K562 (cell line): ENCODE measurements at regions not wholly inside any gene's neighbourhood (a gene's known extent, or its start where the extent isn't known, plus 50 kb on each side); places are given as distances from the start of the nearest gene placed in this dataset.

Experiments
- ATAC-seq: fragments of 200-7000 bp; cut with Tn5 transposase; 3 replicates; pipeline ENCODE4 v1.9.1; 2020; ENCODE audit warnings: moderate library complexity
- BruUV-seq: library from RNA; stranded (reverse); fragments of 400-500 nt; replicated peaks from 2 replicates; lab custom pipeline; 2021; lab: Mats Ljungman, UMichigan
- CTCF ChIA-PET: fragments of 300-600 bp; formaldehyde crosslinking; extraction: SDS; loops from one replicate; lab custom pipeline; 2021; ENCODE audit warnings: low intra/inter-chr PET ratio; lab: Yijun Ruan, JAX
- POLR2A ChIA-PET: fragments of 300-600, 350-650 bp; sonication (Branson Sonifier 250); formaldehyde crosslinking; extraction: SDS; loops from one replicate; lab custom pipeline; 2021; ENCODE audit warnings: antibody characterized with exemption, inconsistent platforms; lab: Yijun Ruan, JAX
- DNase-seq, 4 experiments: peaks; one replicate each; pipeline versions ENCODE4 v3.0.0 to v3.0.0-alpha.2; 2011 to 2018; ENCODE audit warnings: low spot score in 3 of 4, mixed read lengths in 3 of 4; ENCODE audit errors: extremely low read depth in 1 of 4
- FAIRE-seq: peaks from 2 replicates; lab custom pipeline; 2011; peaks lifted over from hg19 to GRCh38; lab: Jason Lieb, UNC
- H2AFZ ChIP-seq: 2 replicates; pipeline ENCODE4 v1.6.0; 2011; ENCODE audit warnings: low read depth, low read length, control low read depth, inconsistent platforms
- H3K27ac ChIP-seq: fragments of 200-600 bp; 3 replicates; pipeline ENCODE4 v1.8.0; 2011; ENCODE audit warnings: low read depth, mild to moderate bottlenecking, control low read depth, inconsistent platforms, low read length, moderate library complexity, mixed read lengths; ENCODE audit errors: extremely low read depth
- H3K27me3 ChIP-seq, 2 experiments: fragments of 300-600 bp in 1 of 2; 2 replicates in 1 of 2; 3 replicates in 1 of 2; pipeline versions ENCODE4 v1.6.0 to v1.8.0; 2011; ENCODE audit warnings: inconsistent platforms in 2 of 2, low read length in 2 of 2, mild to moderate bottlenecking in 1 of 2, mixed read lengths in 1 of 2, moderate library complexity in 1 of 2; ENCODE audit not compliant: control insufficient read depth in 2 of 2, insufficient read depth in 2 of 2
- H3K36me3 ChIP-seq: fragments of 300-600 bp; 3 replicates; pipeline ENCODE4 v1.8.0; 2011; ENCODE audit warnings: mild to moderate bottlenecking, low read length, inconsistent platforms; ENCODE audit not compliant: control insufficient read depth, insufficient read depth
- H3K4me1 ChIP-seq, 2 experiments: fragments of 200-600 bp in 1 of 2; replicated peaks in 1 of 2; 2 replicates in 1 of 2; 3 replicates in 1 of 2; pipeline versions ENCODE4 v1.5.1 to v1.8.0; 2011; ENCODE audit warnings: inconsistent platforms in 2 of 2, low read length in 2 of 2, mild to moderate bottlenecking in 1 of 2, mixed read lengths in 1 of 2, moderate library complexity in 1 of 2; ENCODE audit not compliant: control insufficient read depth in 2 of 2, insufficient read depth in 2 of 2
- H3K4me2 ChIP-seq: 2 replicates; pipeline ENCODE4 v1.6.1; 2011; ENCODE audit warnings: low read length, control low read depth, inconsistent platforms, mixed read lengths; ENCODE audit not compliant: insufficient read depth
- H3K4me3 ChIP-seq: fragments of 200-600 bp; sonication (generic), shearing (Covaris generic); 2 replicates; pipeline ENCODE4 v1.5.1; 2016; ENCODE audit warnings: control low read depth, inconsistent platforms
- H3K79me2 ChIP-seq: fragments of 200-600 bp; 3 replicates; pipeline ENCODE4 v1.8.0; 2011; ENCODE audit warnings: low read length, inconsistent platforms; ENCODE audit not compliant: control insufficient read depth, insufficient read depth
- H3K9ac ChIP-seq, 2 experiments: 2 replicates each; pipeline versions ENCODE4 v1.6.0 to v1.6.1; 2011; ENCODE audit warnings: low read depth in 2 of 2, low read length in 2 of 2, control low read depth in 1 of 2, inconsistent platforms in 1 of 2, mild to moderate bottlenecking in 1 of 2, mixed read lengths in 1 of 2; ENCODE audit not compliant: insufficient read depth in 1 of 2
- H3K9me1 ChIP-seq: one replicate; pipeline ENCODE4 v1.6.0; 2011; ENCODE audit warnings: inconsistent platforms, mild to moderate bottlenecking, low read length, moderate library complexity; ENCODE audit not compliant: control insufficient read depth, insufficient read depth
- H3K9me3 ChIP-seq: replicated peaks from 2 replicates; pipeline ENCODE4 v1.5.1; 2011; ENCODE audit warnings: low read depth, low read length, inconsistent platforms; ENCODE audit not compliant: control insufficient read depth, insufficient read depth
- H4K20me1 ChIP-seq: replicated peaks from 2 replicates; pipeline ENCODE4 v1.6.1; 2011; ENCODE audit warnings: low read length, inconsistent platforms, mixed read lengths; ENCODE audit not compliant: control insufficient read depth, insufficient read depth
- CTBP1 ChIP-seq: fragments of 450-650 bp; IDR thresholded peaks from 2 replicates; pipeline ENCODE4 v1.6.1; 2016; ENCODE audit warnings: borderline replicate concordance
- DNMT1 ChIP-seq: fragments of 450-650 bp; IDR thresholded peaks from 2 replicates; pipeline ENCODE4 v1.6.1; 2016; ENCODE audit warnings: antibody characterized with exemption, mild to moderate bottlenecking
- MTF1 ChIP-seq: fragments of 250-450 bp; sonication (Bioruptor Pico); IDR thresholded peaks from 2 replicates; pipeline ENCODE4 v1.9.0; 2021; ENCODE audit warnings: moderate library complexity, mild to moderate bottlenecking, inconsistent platforms, borderline replicate concordance
- SIN3B ChIP-seq: fragments of 450-650 bp; IDR thresholded peaks from 2 replicates; pipeline ENCODE4 v1.6.1; 2017; ENCODE audit warnings: low read depth, mild to moderate bottlenecking, moderate library complexity
- SLC30A9 ChIP-seq: fragments of 250-450 bp; sonication (Bioruptor Pico); IDR thresholded peaks from 2 replicates; pipeline ENCODE4 v1.8.0; 2022; ENCODE audit warnings: mild to moderate bottlenecking, moderate library complexity
- ZNF263 ChIP-seq: sonication (generic); formaldehyde crosslinking; IDR thresholded peaks from 2 replicates; pipeline ENCODE4 v1.8.0; 2022; ENCODE audit warnings: mild to moderate bottlenecking, missing genetic modification reagents, borderline replicate concordance
- ZNF347 ChIP-seq: fragments of 450-650 bp; formaldehyde crosslinking; IDR thresholded peaks from 2 replicates; pipeline ENCODE4 v1.4.0; 2020; ENCODE audit warnings: low read depth, mild to moderate bottlenecking, moderate library complexity
- ZNF764 ChIP-seq: fragments of 250-450 bp; sonication (Bioruptor Pico); IDR thresholded peaks from 2 replicates; pipeline ENCODE4 v1.4.0; 2020; ENCODE audit warnings: low read depth, mild to moderate bottlenecking, moderate library complexity
- WGBS: fragments of 100-300 bp; shearing (Covaris generic); methylation state at CpG from one replicate; pipeline ENCODE4 v1.1.6; 2016; ENCODE audit warnings: low coverage, mixed read lengths; ENCODE audit not compliant: insufficient coverage; ENCODE audit errors: missing lambda C conversion rate; 5-methylcytosine and 5-hydroxymethylcytosine counted together
- in situ Hi-C: fragments of 300-500 bp; cut with MboI; formaldehyde crosslinking; loops from 4 replicates; pipeline ENCODE4 v1.15.0; 2018; ENCODE audit warnings: inconsistent platforms, mixed read lengths
- intact Hi-C: fragments of 100-400 bp; cut with micrococcal nuclease; formaldehyde crosslinking; loops from 2 replicates; pipeline ENCODE4 v1.14.2; 2022

GRCh38 chr7:109984729-109985128 is 1106.2 kb upstream of the LRRN3 start (continued):
- no peak for TF ChIP-seq ZNF764 (CRISPR knock-in tag)

GRCh38 chr7:109986701-109987100 is 1104.2 kb upstream of the LRRN3 start:
- BruUV-seq: no TSS peak
- no peak overlapping the region for H3K9ac ChIP-seq
- H4K20me1 ChIP-seq: no peaks in the 10 kb centered on the region
- no peak overlapping the region for H3K4me2 ChIP-seq
- POLR2A ChIA-PET: no interaction called here
- no peak for TF ChIP-seq MTF1 (CRISPR knock-in tag)
- TF ChIP-seq SLC30A9 (CRISPR knock-in tag): no peak
- TF ChIP-seq SIN3B: no peak
- no peak for TF ChIP-seq CTBP1
- H2AFZ ChIP-seq: no peak overlapping the region
- in situ Hi-C loops (no loop called here), intact Hi-C loops (no loop called here)
- no peaks in the 10 kb centered on the region for H3K9me1 ChIP-seq
- H3K4me1 ChIP-seq: no peaks in the 10 kb centered on the region
- no peaks in the 10 kb centered on the region for H3K27me3 ChIP-seq
- H3K4me3 ChIP-seq: no peak overlapping the region
- no peaks in the 10 kb centered on the region for H3K79me2 ChIP-seq
- H3K36me3 ChIP-seq: no peaks in the 10 kb centered on the region
- CTCF ChIA-PET: no interaction called here
- whole genome bisulfite sequencing: 3% methylated on average over 2 of the region's 2 CpGs
- no peak for FAIRE-seq
- ATAC-seq: no peak
- no peaks in the 10 kb centered on the region for H3K9me3 ChIP-seq
- no peak overlapping the region for H3K27ac ChIP-seq
- no peak for DNase-seq

GRCh38 chr7:109996411-109996810 is 1094.5 kb upstream of the LRRN3 start:
- peaks cover 2% of the 10 kb centered on the region; the same call in 1 of the 2 replicates for H3K9me3 ChIP-seq
- H3K27ac ChIP-seq: no peak overlapping the region
- FAIRE-seq (no peak), DNase-seq (no peak), ATAC-seq (no peak)
- intact Hi-C loops: no loop called here
- no peak overlapping the region for H3K4me3 ChIP-seq
- H3K9ac ChIP-seq: no peak overlapping the region
- BruUV-seq: no TSS peak
- H3K9me1 ChIP-seq: no peaks in the 10 kb centered on the region
- POLR2A ChIA-PET: no interaction called here
- no peaks in the 10 kb centered on the region for H3K27me3 ChIP-seq
- no peaks in the 10 kb centered on the region for H3K36me3 ChIP-seq
- CTCF ChIA-PET: no interaction called here
- H3K4me1 ChIP-seq: no peaks in the 10 kb centered on the region
- no peaks in the 10 kb centered on the region for H3K79me2 ChIP-seq
- WGBS: 7% methylated on average over 1 of the region's 1 CpG
- H3K4me2 ChIP-seq: no peak overlapping the region
- in situ Hi-C loops: no loop called here
- H4K20me1 ChIP-seq: no peaks in the 10 kb centered on the region
- H2AFZ ChIP-seq: no peak overlapping the region
- TF ChIP-seq ZNF263 (CRISPR knock-in tag) (no peak), DNMT1 (no peak), ZNF347 (no peak)
